CD4-positive, alpha-beta T cell treated with Interferon alpha-2 for 1 hour (primary cell): ENCODE measurements at regions not wholly inside any gene's neighbourhood (a gene's known extent, or its start where the extent isn't known, plus 50 kb on each side); places are given as distances from the start of the nearest gene placed in this dataset.

Source experiments
- DNase-seq, 2 donors: peaks; one replicate each; pipeline ENCODE4 v3.0.0-alpha.2; 2020 to 2022

DNA sequence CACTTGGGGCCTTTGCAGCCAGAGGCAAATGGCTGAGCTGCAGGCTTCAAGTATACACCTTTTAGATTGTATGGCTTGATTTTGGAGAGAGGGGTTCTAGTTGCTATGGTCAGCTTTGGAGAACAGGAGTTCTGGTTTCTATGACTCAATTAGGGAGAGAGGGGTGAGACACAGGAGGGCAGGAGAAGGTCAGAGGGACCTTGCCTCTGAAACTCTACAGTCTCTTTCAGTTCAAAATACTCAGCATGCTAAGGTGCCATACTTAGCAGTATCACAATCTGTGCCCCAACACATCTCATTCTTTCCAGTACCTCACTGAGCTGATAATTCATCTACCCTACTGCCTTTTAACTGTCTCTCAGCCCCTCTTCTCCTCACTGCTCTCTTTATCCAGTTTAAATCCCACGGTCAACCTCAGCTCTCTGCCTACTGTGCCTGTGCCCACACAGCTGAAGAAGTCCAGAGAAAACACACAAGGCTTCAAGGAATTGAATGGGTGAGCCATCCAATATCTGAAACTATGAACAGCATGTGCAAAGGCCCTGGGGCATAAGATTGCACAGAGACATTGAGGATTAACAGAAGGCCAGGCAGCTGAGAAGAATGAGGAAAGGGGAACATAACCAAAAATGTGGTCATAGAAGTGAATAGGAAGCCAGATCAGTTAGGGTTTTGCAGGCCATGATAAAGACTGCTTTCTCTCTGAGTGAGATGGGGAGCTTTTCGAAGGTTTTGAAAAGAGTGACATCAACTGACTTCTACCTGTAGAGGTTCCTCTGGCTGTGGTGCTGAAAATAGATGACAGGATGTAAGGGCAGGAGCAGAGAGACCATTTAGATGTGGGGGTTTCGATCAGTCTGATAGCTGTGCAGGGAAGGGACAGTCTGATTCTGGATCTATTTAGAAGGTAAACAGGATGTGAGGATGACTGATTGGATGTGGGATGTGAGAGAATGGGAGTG is 54.5 kb upstream of the C3orf80 start:
- DNase-seq, result no peak

DNA sequence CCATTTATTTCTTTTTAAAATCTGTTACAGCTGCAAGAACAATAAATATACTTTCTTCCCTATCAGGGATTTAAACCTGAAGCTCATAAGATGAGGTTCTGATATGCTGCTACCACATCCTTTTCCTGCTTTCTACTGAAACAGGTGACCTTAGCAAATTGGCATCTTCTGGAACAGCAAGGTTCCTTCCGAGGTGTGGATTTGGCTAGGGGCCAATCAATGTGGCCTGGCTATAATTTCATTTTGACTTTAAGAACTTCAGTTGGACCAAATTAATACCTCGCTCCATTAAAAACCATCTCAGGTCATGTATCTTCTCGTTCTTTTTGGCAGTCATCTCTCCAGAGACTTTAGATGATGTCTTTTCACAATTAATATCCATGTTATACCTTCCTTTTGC is 53.4 kb upstream of the C3orf80 start:
- no peak for DNase-seq

DNA sequence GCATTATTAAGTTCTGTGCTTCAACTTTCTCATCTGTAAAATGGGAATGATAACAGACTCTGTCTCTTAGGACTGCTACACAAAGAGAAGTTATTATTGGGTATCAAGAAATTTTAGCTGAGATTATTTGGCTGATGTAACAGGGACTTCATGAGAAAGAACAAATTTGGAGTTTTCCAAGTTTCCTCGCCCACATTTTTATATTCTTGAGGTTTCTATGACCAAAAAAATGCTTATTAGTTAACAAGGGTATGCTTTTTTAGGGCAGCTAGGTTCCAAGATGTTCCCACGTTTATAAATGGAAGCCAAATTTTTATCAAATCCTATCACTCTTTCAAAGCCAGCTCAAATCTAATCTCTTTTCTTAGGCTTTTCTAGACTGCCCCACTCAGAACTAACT is 50.6 kb upstream of the C3orf80 start:
- DNase-seq, result no peak
